GM12878 (cell line): ENCODE measurements at regions not wholly inside any gene's neighbourhood (a gene's known extent, or its start where the extent isn't known, plus 50 kb on each side); places are given as distances from the start of the nearest gene placed in this dataset.

ENCODE experiments used
- BHLHE40 ChIP-seq, 2 experiments: fragments of 450-650 bp in 1 of 2; IDR thresholded peaks; 2 replicates each; pipeline ENCODE4 v1.6.1; 2011 to 2017; ENCODE audit warnings: low read depth in 2 of 2, borderline replicate concordance in 1 of 2, improper control_type of control experiment in 1 of 2, low read length in 1 of 2, mild to moderate bottlenecking in 1 of 2
- CUX1 ChIP-seq: IDR thresholded peaks from 2 replicates; pipeline ENCODE4 v1.6.1; 2012; ENCODE audit warnings: improper control_type of control experiment, low read depth, low read length; ENCODE audit not compliant: insufficient replicate concordance
- EP300 ChIP-seq, 2 experiments: fragments of 150-350 bp in 1 of 2; IDR thresholded peaks; 2 replicates each; pipeline ENCODE4 v1.6.1; 2011 to 2012; ENCODE audit warnings: low read depth in 2 of 2, low read length in 2 of 2, borderline replicate concordance in 1 of 2, improper control_type of control experiment in 1 of 2, inconsistent platforms in 1 of 2; ENCODE audit not compliant: control insufficient read depth in 1 of 2
- IKZF1 ChIP-seq: fragments of 450-650 bp; conservative IDR thresholded peaks from 2 replicates; pipeline ENCODE4 v1.6.1; 2017; ENCODE audit warnings: antibody characterized with exemption, mild to moderate bottlenecking
- LARP7 ChIP-seq: fragments of 450-650 bp; IDR thresholded peaks from 2 replicates; pipeline ENCODE4 v1.6.1; 2017; ENCODE audit warnings: mild to moderate bottlenecking
- MXI1 ChIP-seq: fragments of 150-350 bp; IDR thresholded peaks from 2 replicates; pipeline ENCODE4 v1.6.1; 2011; ENCODE audit warnings: low read depth, mild to moderate bottlenecking, inconsistent platforms, low read length, improper control_type of control experiment
- NFYB ChIP-seq: IDR thresholded peaks from 2 replicates; pipeline ENCODE4 v1.6.1; 2011; ENCODE audit warnings: low read depth, mild to moderate bottlenecking, low read length, improper control_type of control experiment, moderate library complexity; ENCODE audit not compliant: insufficient read depth
- NR2F1 ChIP-seq: fragments of 450-650 bp; conservative IDR thresholded peaks from 2 replicates; pipeline ENCODE4 v1.6.1; 2017; ENCODE audit warnings: mild to moderate bottlenecking
- TAF1 ChIP-seq: IDR thresholded peaks from 2 replicates; pipeline ENCODE4 v1.6.1; 2011; ENCODE audit warnings: mild to moderate bottlenecking, low read depth, low read length, borderline replicate concordance
- YY1 ChIP-seq: IDR thresholded peaks from 2 replicates; pipeline ENCODE4 v1.6.1; 2011; ENCODE audit warnings: low read depth, mild to moderate bottlenecking, low read length
- ZZZ3 ChIP-seq: IDR thresholded peaks from 2 replicates; pipeline ENCODE4 v1.6.1; 2011; ENCODE audit warnings: low read depth; ENCODE audit not compliant: control insufficient read depth, insufficient read length
- TF ChIP-seq, protein P1 (sequence below), 3 experiments: IDR thresholded peaks in 2 of 3; conservative IDR thresholded peaks in 1 of 3; 2 replicates each; pipeline ENCODE4 v1.5.1; 2011; ENCODE audit warnings: low read depth in 3 of 3, low read length in 3 of 3, mild to moderate bottlenecking in 3 of 3, control low read depth in 2 of 3, moderate library complexity in 2 of 3, inconsistent platforms in 1 of 3, mixed read lengths in 1 of 3; ENCODE audit not compliant: control insufficient read depth in 2 of 3, insufficient read depth in 1 of 3; ENCODE audit errors: extremely low read depth in 1 of 3
- TF ChIP-seq, protein P2 (sequence below): IDR thresholded peaks from 2 replicates; pipeline ENCODE4 v1.6.1; 2012; ENCODE audit warnings: mild to moderate bottlenecking, low read depth, low read length

GRCh38 chr4:121269001-121269400 is 104.9 kb upstream of the TNIP3 start:
- TF ChIP-seq, protein P1, sequence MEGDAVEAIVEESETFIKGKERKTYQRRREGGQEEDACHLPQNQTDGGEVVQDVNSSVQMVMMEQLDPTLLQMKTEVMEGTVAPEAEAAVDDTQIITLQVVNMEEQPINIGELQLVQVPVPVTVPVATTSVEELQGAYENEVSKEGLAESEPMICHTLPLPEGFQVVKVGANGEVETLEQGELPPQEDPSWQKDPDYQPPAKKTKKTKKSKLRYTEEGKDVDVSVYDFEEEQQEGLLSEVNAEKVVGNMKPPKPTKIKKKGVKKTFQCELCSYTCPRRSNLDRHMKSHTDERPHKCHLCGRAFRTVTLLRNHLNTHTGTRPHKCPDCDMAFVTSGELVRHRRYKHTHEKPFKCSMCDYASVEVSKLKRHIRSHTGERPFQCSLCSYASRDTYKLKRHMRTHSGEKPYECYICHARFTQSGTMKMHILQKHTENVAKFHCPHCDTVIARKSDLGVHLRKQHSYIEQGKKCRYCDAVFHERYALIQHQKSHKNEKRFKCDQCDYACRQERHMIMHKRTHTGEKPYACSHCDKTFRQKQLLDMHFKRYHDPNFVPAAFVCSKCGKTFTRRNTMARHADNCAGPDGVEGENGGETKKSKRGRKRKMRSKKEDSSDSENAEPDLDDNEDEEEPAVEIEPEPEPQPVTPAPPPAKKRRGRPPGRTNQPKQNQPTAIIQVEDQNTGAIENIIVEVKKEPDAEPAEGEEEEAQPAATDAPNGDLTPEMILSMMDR (IDR thresholded peaks at IDR 0.05 in 2 of 3, conservative IDR thresholded peaks at IDR 0.05 in 1 of 3; ENCODE audit: control insufficient read depth in 2 of 3, extremely low read depth in 1 of 3, insufficient read depth in 1 of 3, low read depth in 3 of 3, low read length in 3 of 3) = no peak
- TF ChIP-seq, protein P2, sequence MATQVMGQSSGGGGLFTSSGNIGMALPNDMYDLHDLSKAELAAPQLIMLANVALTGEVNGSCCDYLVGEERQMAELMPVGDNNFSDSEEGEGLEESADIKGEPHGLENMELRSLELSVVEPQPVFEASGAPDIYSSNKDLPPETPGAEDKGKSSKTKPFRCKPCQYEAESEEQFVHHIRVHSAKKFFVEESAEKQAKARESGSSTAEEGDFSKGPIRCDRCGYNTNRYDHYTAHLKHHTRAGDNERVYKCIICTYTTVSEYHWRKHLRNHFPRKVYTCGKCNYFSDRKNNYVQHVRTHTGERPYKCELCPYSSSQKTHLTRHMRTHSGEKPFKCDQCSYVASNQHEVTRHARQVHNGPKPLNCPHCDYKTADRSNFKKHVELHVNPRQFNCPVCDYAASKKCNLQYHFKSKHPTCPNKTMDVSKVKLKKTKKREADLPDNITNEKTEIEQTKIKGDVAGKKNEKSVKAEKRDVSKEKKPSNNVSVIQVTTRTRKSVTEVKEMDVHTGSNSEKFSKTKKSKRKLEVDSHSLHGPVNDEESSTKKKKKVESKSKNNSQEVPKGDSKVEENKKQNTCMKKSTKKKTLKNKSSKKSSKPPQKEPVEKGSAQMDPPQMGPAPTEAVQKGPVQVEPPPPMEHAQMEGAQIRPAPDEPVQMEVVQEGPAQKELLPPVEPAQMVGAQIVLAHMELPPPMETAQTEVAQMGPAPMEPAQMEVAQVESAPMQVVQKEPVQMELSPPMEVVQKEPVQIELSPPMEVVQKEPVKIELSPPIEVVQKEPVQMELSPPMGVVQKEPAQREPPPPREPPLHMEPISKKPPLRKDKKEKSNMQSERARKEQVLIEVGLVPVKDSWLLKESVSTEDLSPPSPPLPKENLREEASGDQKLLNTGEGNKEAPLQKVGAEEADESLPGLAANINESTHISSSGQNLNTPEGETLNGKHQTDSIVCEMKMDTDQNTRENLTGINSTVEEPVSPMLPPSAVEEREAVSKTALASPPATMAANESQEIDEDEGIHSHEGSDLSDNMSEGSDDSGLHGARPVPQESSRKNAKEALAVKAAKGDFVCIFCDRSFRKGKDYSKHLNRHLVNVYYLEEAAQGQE = no peak
- TF ChIP-seq BHLHE40 (IDR thresholded peaks at IDR 0.05; ENCODE audit: borderline replicate concordance in 1 of 2, low read depth in 2 of 2, low read length in 1 of 2) = no peak
- no peak for TF ChIP-seq ZZZ3
- TF ChIP-seq NFYB = no peak
- TF ChIP-seq CUX1 = no peak
- no peak for TF ChIP-seq IKZF1
- no peak for TF ChIP-seq EP300 (IDR thresholded peaks at IDR 0.05; ENCODE audit: borderline replicate concordance in 1 of 2, control insufficient read depth in 1 of 2, low read depth in 2 of 2, low read length in 2 of 2)
- no peak for TF ChIP-seq TAF1
- no peak for TF ChIP-seq YY1
- TF ChIP-seq NR2F1 = no peak
- TF ChIP-seq MXI1 = no peak
- no peak for TF ChIP-seq LARP7
